ENCODE measurements at regions not wholly inside any gene's neighbourhood (a gene's known extent, or its start where the extent isn't known, plus 50 kb on each side); places are given as distances from the start of the nearest gene placed in this dataset.

DNA sequence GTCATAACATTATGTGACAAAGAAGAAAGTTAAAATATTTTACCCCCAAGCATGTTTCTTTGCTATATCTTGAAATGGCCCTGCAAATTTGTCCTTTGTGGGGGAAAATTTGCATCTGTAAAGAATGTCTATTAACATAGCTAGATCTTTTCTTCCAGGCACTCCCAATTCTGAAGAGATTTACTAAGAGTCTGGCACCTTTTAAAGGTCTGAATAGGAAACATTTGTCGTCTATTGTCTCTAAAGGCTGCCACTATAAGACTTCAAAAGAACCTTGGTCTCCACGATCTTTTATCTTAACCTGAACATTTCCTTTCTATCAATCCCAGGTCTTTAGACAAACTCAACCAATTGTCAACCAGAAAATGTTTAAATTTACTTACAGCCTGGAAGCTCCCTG, 128.6 kb upstream of the VCX start:
- FAIRE-seq, result no peak
- no peak for DNase-seq (ENCODE audit: low read depth)
- H3K27me3 ChIP-seq (ENCODE audit: control insufficient read depth, insufficient read depth, low read length), result no peaks in the 10 kb centered on the region
- TF ChIP-seq, protein P1, sequence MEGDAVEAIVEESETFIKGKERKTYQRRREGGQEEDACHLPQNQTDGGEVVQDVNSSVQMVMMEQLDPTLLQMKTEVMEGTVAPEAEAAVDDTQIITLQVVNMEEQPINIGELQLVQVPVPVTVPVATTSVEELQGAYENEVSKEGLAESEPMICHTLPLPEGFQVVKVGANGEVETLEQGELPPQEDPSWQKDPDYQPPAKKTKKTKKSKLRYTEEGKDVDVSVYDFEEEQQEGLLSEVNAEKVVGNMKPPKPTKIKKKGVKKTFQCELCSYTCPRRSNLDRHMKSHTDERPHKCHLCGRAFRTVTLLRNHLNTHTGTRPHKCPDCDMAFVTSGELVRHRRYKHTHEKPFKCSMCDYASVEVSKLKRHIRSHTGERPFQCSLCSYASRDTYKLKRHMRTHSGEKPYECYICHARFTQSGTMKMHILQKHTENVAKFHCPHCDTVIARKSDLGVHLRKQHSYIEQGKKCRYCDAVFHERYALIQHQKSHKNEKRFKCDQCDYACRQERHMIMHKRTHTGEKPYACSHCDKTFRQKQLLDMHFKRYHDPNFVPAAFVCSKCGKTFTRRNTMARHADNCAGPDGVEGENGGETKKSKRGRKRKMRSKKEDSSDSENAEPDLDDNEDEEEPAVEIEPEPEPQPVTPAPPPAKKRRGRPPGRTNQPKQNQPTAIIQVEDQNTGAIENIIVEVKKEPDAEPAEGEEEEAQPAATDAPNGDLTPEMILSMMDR (IDR thresholded peaks at IDR 0.05; ENCODE audit: insufficient read depth, low read length, severe bottlenecking), result no peak
- H3K4me3 ChIP-seq (ENCODE audit: low read depth, low read length), result no peak overlapping the region
- no peaks in the 10 kb centered on the region for H3K36me3 ChIP-seq (ENCODE audit: control insufficient read depth, insufficient read depth, low read length)

DNA sequence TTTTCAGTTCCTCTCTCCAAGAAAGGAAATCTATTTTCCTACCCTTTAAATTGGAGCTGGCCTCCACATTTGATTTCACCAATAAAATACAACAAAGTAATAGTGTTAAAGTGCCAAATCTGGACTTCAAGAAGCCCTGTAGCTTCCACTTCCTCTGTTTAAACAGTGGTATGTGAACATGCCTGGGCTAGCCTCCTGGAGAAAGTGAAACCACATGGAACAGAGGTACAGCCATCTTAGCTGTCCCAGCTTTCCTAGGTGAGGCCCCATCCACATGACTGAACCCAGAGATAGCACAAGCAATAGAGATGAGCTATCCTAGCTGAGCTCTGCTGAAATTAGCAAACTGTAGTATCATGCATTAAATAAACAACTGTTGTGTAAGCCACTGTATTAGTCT, 131.8 kb upstream of the VCX start:
- peak; percentile 70 for DNase-seq (ENCODE audit: low read depth)
- TF ChIP-seq, protein P1 (IDR thresholded peaks at IDR 0.05; ENCODE audit: insufficient read depth, low read length, severe bottlenecking), result no peak
- Histone ChIP-seq H3K36me3 (ENCODE audit: control insufficient read depth, insufficient read depth, low read length) (no peaks in the 10 kb centered on the region), H3K4me3 (ENCODE audit: low read depth, low read length) (no peak overlapping the region), H3K27me3 (ENCODE audit: control insufficient read depth, insufficient read depth, low read length) (no peaks in the 10 kb centered on the region)
- no peak for FAIRE-seq

DNA sequence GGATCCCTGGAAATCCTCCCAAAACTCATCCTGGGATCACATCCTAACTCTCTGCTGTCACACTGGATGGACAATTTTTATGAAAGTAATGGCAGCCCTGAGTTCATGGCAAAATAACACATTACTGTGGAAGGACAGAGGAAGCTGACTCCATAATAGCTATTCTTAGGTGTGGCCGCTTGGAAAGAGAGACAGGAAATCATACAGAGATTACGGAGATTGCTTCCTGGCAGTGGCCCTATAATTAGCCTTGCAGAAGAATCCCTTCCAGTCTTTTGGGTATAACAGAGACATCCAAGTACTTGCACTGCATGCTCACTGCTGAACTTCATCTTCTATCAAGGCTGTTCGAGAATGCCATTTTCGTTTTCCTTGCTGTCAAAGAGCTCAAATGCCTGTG, 133.1 kb upstream of the VCX start:
- no peak for DNase-seq (ENCODE audit: low read depth)
- TF ChIP-seq, protein P1 (IDR thresholded peaks at IDR 0.05; ENCODE audit: insufficient read depth, low read length, severe bottlenecking), result no peak
- FAIRE-seq, result no peak
- no peaks in the 10 kb centered on the region for H3K27me3 ChIP-seq (ENCODE audit: control insufficient read depth, insufficient read depth, low read length)
- no peaks in the 10 kb centered on the region for H3K36me3 ChIP-seq (ENCODE audit: control insufficient read depth, insufficient read depth, low read length)
- H3K4me3 ChIP-seq (ENCODE audit: low read depth, low read length), result no peak overlapping the region

DNA sequence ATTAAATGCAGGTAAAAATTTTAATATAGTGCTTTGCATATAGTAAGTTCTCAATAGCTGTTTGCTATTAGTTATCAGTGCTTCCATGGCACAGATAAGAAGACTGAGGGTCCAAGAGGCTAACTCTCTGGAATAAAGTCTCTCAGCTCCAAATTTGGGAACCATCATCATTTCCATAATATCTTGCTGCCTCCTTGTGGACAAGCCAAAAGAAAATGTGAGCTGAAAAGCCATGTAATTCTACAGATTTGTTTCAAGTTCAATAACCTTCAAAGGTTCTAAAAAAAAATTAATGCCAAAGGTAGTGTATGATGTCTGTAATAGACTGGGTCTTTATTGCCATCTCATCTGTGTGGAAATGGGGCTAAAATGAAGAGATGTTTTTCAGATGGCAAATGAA, 136.9 kb upstream of the VCX start:
- no peaks in the 10 kb centered on the region for H3K36me3 ChIP-seq (ENCODE audit: control insufficient read depth, insufficient read depth, low read length)
- no peaks in the 10 kb centered on the region for H3K27me3 ChIP-seq (ENCODE audit: control insufficient read depth, insufficient read depth, low read length)
- DNase-seq (ENCODE audit: low read depth), result peak; percentile 5
- TF ChIP-seq, protein P1 (IDR thresholded peaks at IDR 0.05; ENCODE audit: insufficient read depth, low read length, severe bottlenecking), result peak; percentile 17
- H3K4me3 ChIP-seq (ENCODE audit: low read depth, low read length), result no peak overlapping the region
- FAIRE-seq, result no peak

DNA sequence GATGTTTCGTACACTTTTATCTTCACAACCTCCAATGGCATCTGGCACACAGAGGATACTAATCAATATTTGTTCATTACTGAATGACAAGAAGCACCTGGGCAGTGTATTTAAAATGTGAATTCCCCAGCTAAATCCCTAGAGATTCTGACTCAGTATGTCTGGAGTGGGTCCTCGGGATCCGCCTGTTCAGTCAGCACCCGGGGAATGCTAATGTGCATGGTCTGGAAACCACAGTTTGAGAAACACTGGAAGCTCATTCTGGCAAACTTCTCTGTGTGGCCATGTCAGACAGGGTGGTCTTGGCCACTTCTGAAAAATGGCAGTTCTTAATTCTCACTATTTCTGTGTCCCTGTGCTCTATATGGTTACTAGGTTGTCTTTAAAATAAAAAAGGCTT, 138.8 kb upstream of the VCX start:
- no peak for FAIRE-seq
- TF ChIP-seq, protein P1 (IDR thresholded peaks at IDR 0.05; ENCODE audit: insufficient read depth, low read length, severe bottlenecking), result no peak

DNA sequence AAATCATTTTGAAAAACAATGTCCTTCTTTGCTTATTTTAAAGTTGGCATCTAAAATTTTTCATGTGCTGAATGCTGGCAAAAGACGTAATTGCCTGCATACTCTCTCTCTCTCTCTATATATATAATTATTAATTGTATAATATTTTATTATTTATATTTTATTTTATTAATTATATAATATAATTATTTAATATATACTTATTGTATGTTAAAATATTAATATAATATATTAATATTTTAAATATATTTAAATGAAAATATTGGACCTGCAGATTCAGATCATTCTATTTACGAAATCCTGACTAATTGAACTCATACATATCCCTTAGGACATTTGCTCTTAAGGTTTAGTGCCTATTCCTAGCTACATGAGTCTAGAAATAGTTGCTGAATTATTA, 144.7 kb upstream of the VCX start:
- DNase-seq (ENCODE audit: low read depth), result no peak
- no peak overlapping the region for H3K4me3 ChIP-seq (ENCODE audit: low read depth, low read length)
- no peaks in the 10 kb centered on the region for H3K36me3 ChIP-seq (ENCODE audit: control insufficient read depth, insufficient read depth, low read length)
- FAIRE-seq, result no peak
- H3K27me3 ChIP-seq (ENCODE audit: control insufficient read depth, insufficient read depth, low read length), result no peaks in the 10 kb centered on the region
- TF ChIP-seq, protein P1 (IDR thresholded peaks at IDR 0.05; ENCODE audit: insufficient read depth, low read length, severe bottlenecking), result no peak

More for the DNA sequence above, 138.8 kb upstream of the VCX start:
- Histone ChIP-seq H3K36me3 (ENCODE audit: control insufficient read depth, insufficient read depth, low read length) (no peaks in the 10 kb centered on the region), H3K4me3 (ENCODE audit: low read depth, low read length) (no peak overlapping the region), H3K27me3 (ENCODE audit: control insufficient read depth, insufficient read depth, low read length) (no peaks in the 10 kb centered on the region)
- no peak for DNase-seq (ENCODE audit: low read depth)

All from bronchial epithelial cell (primary cell).